HL-60 (cell line): ENCODE measurements at regions not wholly inside any gene's neighbourhood (a gene's known extent, or its start where the extent isn't known, plus 50 kb on each side); places are given as distances from the start of the nearest gene placed in this dataset.

Experiments
- POLR2AphosphoS5 ChIP-seq: IDR thresholded peaks from 2 replicates; pipeline ENCODE4 v1.6.1; 2012; ENCODE audit warnings: low read depth
- REST ChIP-seq: IDR thresholded peaks from 2 replicates; pipeline ENCODE4 v1.6.1; 2012; ENCODE audit warnings: low read depth; ENCODE audit not compliant: insufficient replicate concordance
- TF ChIP-seq, protein P1 (sequence below): IDR thresholded peaks from one replicate; pipeline ENCODE4 v1.5.1; 2011; ENCODE audit warnings: low read length, control low read depth, inconsistent platforms; ENCODE audit not compliant: insufficient read depth

- TF ChIP-seq, protein P1, sequence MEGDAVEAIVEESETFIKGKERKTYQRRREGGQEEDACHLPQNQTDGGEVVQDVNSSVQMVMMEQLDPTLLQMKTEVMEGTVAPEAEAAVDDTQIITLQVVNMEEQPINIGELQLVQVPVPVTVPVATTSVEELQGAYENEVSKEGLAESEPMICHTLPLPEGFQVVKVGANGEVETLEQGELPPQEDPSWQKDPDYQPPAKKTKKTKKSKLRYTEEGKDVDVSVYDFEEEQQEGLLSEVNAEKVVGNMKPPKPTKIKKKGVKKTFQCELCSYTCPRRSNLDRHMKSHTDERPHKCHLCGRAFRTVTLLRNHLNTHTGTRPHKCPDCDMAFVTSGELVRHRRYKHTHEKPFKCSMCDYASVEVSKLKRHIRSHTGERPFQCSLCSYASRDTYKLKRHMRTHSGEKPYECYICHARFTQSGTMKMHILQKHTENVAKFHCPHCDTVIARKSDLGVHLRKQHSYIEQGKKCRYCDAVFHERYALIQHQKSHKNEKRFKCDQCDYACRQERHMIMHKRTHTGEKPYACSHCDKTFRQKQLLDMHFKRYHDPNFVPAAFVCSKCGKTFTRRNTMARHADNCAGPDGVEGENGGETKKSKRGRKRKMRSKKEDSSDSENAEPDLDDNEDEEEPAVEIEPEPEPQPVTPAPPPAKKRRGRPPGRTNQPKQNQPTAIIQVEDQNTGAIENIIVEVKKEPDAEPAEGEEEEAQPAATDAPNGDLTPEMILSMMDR: no peak
- TF ChIP-seq POLR2AphosphoS5 (no peak), REST (no peak)
These were observed 53.8 kb upstream of the CD83 start for GRCh38 chr6:14063756-14064155.
